ENCODE measurements at regions not wholly inside any gene's neighbourhood (a gene's known extent, or its start where the extent isn't known, plus 50 kb on each side); places are given as distances from the start of the nearest gene placed in this dataset.

GRCh38 chr6:22966691-22967422 lies 397.5 kb downstream of the HDGFL1 start:
- Histone ChIP-seq H2AFZ (no peak overlapping the region), H3K4me3 (no peak overlapping the region), H3K9me3 (ENCODE audit: low read depth) (no peaks in the 10 kb centered on the region), H3K79me2 (no peaks in the 10 kb centered on the region), H4K20me1 (ENCODE audit: insufficient read depth, poor library complexity, severe bottlenecking) (no peaks in the 10 kb centered on the region), H3K27ac (no peak overlapping the region), H3K4me1 (ENCODE audit: insufficient read depth) (peaks cover 9% of the 10 kb centered on the region), H3K36me3 (replicated peaks; ENCODE audit: insufficient read depth, low read depth) (no peaks in the 10 kb centered on the region), H3K27me3 (no peaks in the 10 kb centered on the region), H3K9me2 (replicated peaks; ENCODE audit: insufficient read depth) (no peaks in the 10 kb centered on the region), H3K4me2 (no peak overlapping the region)
- 73% methylated on average over 3 of the region's 3 CpGs for WGBS (ENCODE audit: low lambda C conversion rate, missing lambda C conversion rate)
- TF ChIP-seq EZH2 (IDR thresholded peaks at IDR 0.05; ENCODE audit: borderline replicate concordance) (no peak), CTCF (IDR thresholded peaks at IDR 0.05; ENCODE audit: poor library complexity) (no peak), EZH2phosphoT487 (IDR thresholded peaks at IDR 0.05; ENCODE audit: low read depth, severe bottlenecking, unreplicated experiment) (no peak)
- DNase-seq (ENCODE audit: low spot score): no peak

GRCh38 chr6:22970004-22970403 lies 400.6 kb downstream of the HDGFL1 start:
- no peak overlapping the region for H2AFZ ChIP-seq
- peaks cover 9% of the 10 kb centered on the region for H3K4me1 ChIP-seq (ENCODE audit: insufficient read depth)
- H4K20me1 ChIP-seq (ENCODE audit: insufficient read depth, poor library complexity, severe bottlenecking): no peaks in the 10 kb centered on the region
- TF ChIP-seq EZH2 (IDR thresholded peaks at IDR 0.05; ENCODE audit: borderline replicate concordance) (no peak), CTCF (IDR thresholded peaks at IDR 0.05; ENCODE audit: poor library complexity) (no peak), EZH2phosphoT487 (IDR thresholded peaks at IDR 0.05; ENCODE audit: low read depth, severe bottlenecking, unreplicated experiment) (no peak)
- H3K9me3 ChIP-seq (ENCODE audit: low read depth): no peaks in the 10 kb centered on the region
- no peak for DNase-seq (ENCODE audit: low spot score)
- H3K27me3 ChIP-seq: no peaks in the 10 kb centered on the region
- H3K79me2 ChIP-seq: no peaks in the 10 kb centered on the region
- no peaks in the 10 kb centered on the region for H3K9me2 ChIP-seq (replicated peaks; ENCODE audit: insufficient read depth)
- 83% methylated on average over 1 of the region's 1 CpG for whole genome bisulfite sequencing (ENCODE audit: low lambda C conversion rate, missing lambda C conversion rate)
- H3K4me3 ChIP-seq: no peak overlapping the region
- no peak overlapping the region for H3K4me2 ChIP-seq
- no peaks in the 10 kb centered on the region for H3K36me3 ChIP-seq (replicated peaks; ENCODE audit: insufficient read depth, low read depth)
- H3K27ac ChIP-seq: no peak overlapping the region

GRCh38 chr6:22972771-22973170 lies 403.4 kb downstream of the HDGFL1 start:
- TF ChIP-seq EZH2phosphoT487 (IDR thresholded peaks at IDR 0.05; ENCODE audit: low read depth, severe bottlenecking, unreplicated experiment) (no peak), CTCF (IDR thresholded peaks at IDR 0.05; ENCODE audit: poor library complexity) (no peak), EZH2 (IDR thresholded peaks at IDR 0.05; ENCODE audit: borderline replicate concordance) (no peak)

More at GRCh38 chr6:22972771-22973170, 403.4 kb downstream of the HDGFL1 start:
- Histone ChIP-seq H3K79me2 (no peaks in the 10 kb centered on the region), H2AFZ (no peak overlapping the region), H3K9me3 (ENCODE audit: low read depth) (no peaks in the 10 kb centered on the region), H3K4me3 (no peak overlapping the region), H3K36me3 (replicated peaks; ENCODE audit: insufficient read depth, low read depth) (no peaks in the 10 kb centered on the region), H3K9me2 (replicated peaks; ENCODE audit: insufficient read depth) (no peaks in the 10 kb centered on the region), H3K27ac (no peak overlapping the region), H4K20me1 (ENCODE audit: insufficient read depth, poor library complexity, severe bottlenecking) (no peaks in the 10 kb centered on the region), H3K4me1 (ENCODE audit: insufficient read depth) (no peaks in the 10 kb centered on the region), H3K4me2 (no peak overlapping the region), H3K27me3 (no peaks in the 10 kb centered on the region)
- no peak for DNase-seq (ENCODE audit: low spot score)
- WGBS (ENCODE audit: low lambda C conversion rate, missing lambda C conversion rate): 94% methylated on average over 3 of the region's 3 CpGs
